ENCODE measurements at regions not wholly inside any gene's neighbourhood (a gene's known extent, or its start where the extent isn't known, plus 50 kb on each side); places are given as distances from the start of the nearest gene placed in this dataset.

DNA sequence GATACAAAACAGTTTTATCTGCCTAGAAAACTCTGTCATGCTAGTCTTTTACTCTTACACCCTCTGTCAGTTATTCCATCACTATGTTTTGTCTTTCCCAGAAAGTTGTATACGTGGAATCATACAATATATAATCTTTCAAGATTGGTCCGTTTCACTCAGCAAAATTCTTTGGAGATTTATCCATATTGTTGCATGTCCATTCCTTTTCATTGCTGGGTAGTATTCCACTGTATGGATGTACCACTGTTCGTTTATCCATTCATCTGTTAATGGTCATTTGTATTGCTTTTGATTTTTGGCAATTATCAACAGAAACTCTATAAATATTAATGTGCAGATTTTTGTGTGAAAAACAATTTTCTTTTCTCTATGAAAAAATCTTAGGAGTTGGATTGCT is 63.1 kb downstream of the GLUD2 start:
- H2BK120ac ChIP-seq (ENCODE audit: insufficient read depth, low read length, poor library complexity), result no peak overlapping the region
- H4K12ac ChIP-seq (ENCODE audit: low read depth, low read length), result no peak overlapping the region
- no peaks in the 10 kb centered on the region for H3K27me3 ChIP-seq (ENCODE audit: insufficient read depth, low read length)
- no peak overlapping the region for H3K4me3 ChIP-seq (ENCODE audit: low read depth, low read length)
- H3K9me3 ChIP-seq (ENCODE audit: insufficient read depth, low read depth, low read length), result no peaks in the 10 kb centered on the region
- H3K4me2 ChIP-seq (ENCODE audit: low read length), result no peak overlapping the region
- H4K91ac ChIP-seq (ENCODE audit: low read depth, low read length), result no peak overlapping the region
- H3K18ac ChIP-seq (ENCODE audit: low read length), result no peak overlapping the region
- H3K4me1 ChIP-seq (ENCODE audit: control insufficient read depth in 1 of 2, insufficient read depth in 2 of 2, low read length in 2 of 2), result no peaks in the 10 kb centered on the region
- H3K36me3 ChIP-seq (ENCODE audit: control insufficient read depth in 1 of 2, insufficient read depth in 2 of 2, low read length in 2 of 2), result no peaks in the 10 kb centered on the region
- no peak overlapping the region for H2AFZ ChIP-seq (ENCODE audit: insufficient read depth, low read length, poor library complexity)
- DNase-seq, result no peak
- H4K8ac ChIP-seq (ENCODE audit: low read depth, low read length), result no peak overlapping the region
- H3K14ac ChIP-seq (ENCODE audit: low read length), result no peak overlapping the region
- no peak overlapping the region for H3K4ac ChIP-seq (ENCODE audit: low read depth, low read length)
- no peak overlapping the region for H2BK12ac ChIP-seq (ENCODE audit: low read length)
- no peak overlapping the region for H2BK5ac ChIP-seq (ENCODE audit: low read depth, low read length, poor library complexity)
- H3K79me1 ChIP-seq (ENCODE audit: low read length), result no peaks in the 10 kb centered on the region
- no peaks in the 10 kb centered on the region for H3K79me2 ChIP-seq (ENCODE audit: control insufficient read depth, insufficient read depth, low read length, poor library complexity)
- H2AK5ac ChIP-seq (ENCODE audit: low read length), result no peak overlapping the region
- no CpG with 5 or more reads among the region's 3 CpGs for WGBS (ENCODE audit: extremely low coverage, insufficient coverage, insufficient read length)
- no peak overlapping the region for H3K23ac ChIP-seq (ENCODE audit: low read length)
- no peak overlapping the region for H3K9ac ChIP-seq (ENCODE audit: low read length)
- no peak overlapping the region for H3K27ac ChIP-seq (ENCODE audit: low read depth, low read length)

DNA sequence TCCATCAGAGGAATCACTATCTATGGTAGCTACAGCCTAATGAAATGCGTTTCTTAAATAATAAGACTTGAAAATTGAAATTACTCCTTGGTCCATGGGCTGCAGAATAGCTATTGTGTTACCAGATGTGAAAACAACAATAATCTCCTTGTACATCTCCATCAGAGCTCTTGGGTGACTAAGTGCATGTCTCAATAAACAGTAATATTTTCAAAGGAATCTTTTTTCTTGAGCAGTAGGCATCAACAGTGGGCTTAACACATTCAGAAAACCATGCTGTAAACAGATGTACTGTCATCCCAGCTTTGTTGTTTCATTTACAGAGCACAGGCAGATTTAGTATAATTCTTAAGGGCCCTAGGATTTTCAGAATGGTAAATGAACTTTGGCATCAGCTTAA is 67.3 kb downstream of the GLUD2 start:
- H2AFZ ChIP-seq (ENCODE audit: insufficient read depth, low read length, poor library complexity), result no peak overlapping the region
- H2BK5ac ChIP-seq (ENCODE audit: low read depth, low read length, poor library complexity), result no peak overlapping the region
- no peak overlapping the region for H4K8ac ChIP-seq (ENCODE audit: low read depth, low read length)
- H2AK5ac ChIP-seq (ENCODE audit: low read length), result no peak overlapping the region
- no peak for DNase-seq
- no peak overlapping the region for H3K4me2 ChIP-seq (ENCODE audit: low read length)
- no peak overlapping the region for H4K12ac ChIP-seq (ENCODE audit: low read depth, low read length)
- H3K27me3 ChIP-seq (ENCODE audit: insufficient read depth, low read length), result no peaks in the 10 kb centered on the region
- H3K9ac ChIP-seq (ENCODE audit: low read length), result no peak overlapping the region
- H3K36me3 ChIP-seq (ENCODE audit: control insufficient read depth in 1 of 2, insufficient read depth in 2 of 2, low read length in 2 of 2), result no peaks in the 10 kb centered on the region
- no peaks in the 10 kb centered on the region for H3K79me1 ChIP-seq (ENCODE audit: low read length)
- no peak overlapping the region for H2BK120ac ChIP-seq (ENCODE audit: insufficient read depth, low read length, poor library complexity)
- no peak overlapping the region for H3K4ac ChIP-seq (ENCODE audit: low read depth, low read length)
- H3K4me3 ChIP-seq (ENCODE audit: low read depth, low read length), result no peak overlapping the region
- no peaks in the 10 kb centered on the region for H3K79me2 ChIP-seq (ENCODE audit: control insufficient read depth, insufficient read depth, low read length, poor library complexity)
- no peak overlapping the region for H2BK12ac ChIP-seq (ENCODE audit: low read length)
- no peak overlapping the region for H4K91ac ChIP-seq (ENCODE audit: low read depth, low read length)
- H3K23ac ChIP-seq (ENCODE audit: low read length), result no peak overlapping the region
- no peaks in the 10 kb centered on the region for H3K4me1 ChIP-seq (ENCODE audit: control insufficient read depth in 1 of 2, insufficient read depth in 2 of 2, low read length in 2 of 2)
- no peaks in the 10 kb centered on the region for H3K9me3 ChIP-seq (ENCODE audit: insufficient read depth, low read depth, low read length)
- WGBS (ENCODE audit: extremely low coverage, insufficient coverage, insufficient read length), result no CpG with 5 or more reads among the region's 1 CpG
- no peak overlapping the region for H3K14ac ChIP-seq (ENCODE audit: low read length)
- H3K18ac ChIP-seq (ENCODE audit: low read length), result no peak overlapping the region
- no peak overlapping the region for H3K27ac ChIP-seq (ENCODE audit: low read depth, low read length)

DNA sequence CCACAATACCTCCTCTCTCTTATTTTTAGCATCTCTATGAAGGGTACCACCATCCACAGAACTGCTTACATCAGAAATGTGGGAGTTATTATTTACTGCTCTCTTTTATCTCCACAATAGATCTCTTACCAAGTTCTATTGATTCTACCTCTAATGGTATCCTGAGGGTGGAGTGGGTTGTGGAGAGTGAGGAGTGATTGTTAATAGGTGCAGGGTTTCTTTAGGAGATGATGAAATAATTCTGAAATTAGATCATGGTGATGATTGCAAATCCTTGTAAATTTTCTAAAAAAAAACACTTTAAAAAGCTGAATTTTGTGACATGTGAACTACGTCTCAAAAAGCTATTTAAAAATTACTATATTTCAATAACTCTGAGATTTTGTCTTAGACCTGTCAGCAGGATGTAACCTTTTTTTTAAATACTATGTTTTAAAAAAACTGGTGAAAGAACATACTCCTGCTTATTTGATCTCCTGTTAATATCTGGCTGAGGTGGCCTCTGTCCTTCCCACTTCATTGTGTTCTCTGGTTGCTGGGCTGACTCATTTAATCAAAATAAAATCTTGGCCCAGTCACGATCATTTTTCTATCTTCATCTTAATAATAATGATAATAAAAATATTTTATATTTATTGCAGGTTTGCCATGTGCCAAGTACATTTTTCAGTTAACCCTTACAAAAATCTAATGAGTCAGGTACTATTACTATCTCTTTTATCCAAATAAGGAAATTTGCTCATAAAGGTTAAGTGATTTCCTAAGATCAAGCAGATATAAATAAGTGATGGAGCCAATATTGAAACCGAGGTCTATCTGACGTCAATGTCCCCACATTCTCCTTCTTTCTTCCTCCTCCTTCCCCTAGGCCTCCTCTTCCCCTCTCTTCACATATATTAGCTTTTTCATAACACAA is 73.5 kb downstream of the GLUD2 start:
- no peaks in the 10 kb centered on the region for H3K79me1 ChIP-seq (ENCODE audit: low read length)
- H2BK120ac ChIP-seq (ENCODE audit: insufficient read depth, low read length, poor library complexity), result no peak overlapping the region
- H3K18ac ChIP-seq (ENCODE audit: low read length), result no peak overlapping the region
- H4K8ac ChIP-seq (ENCODE audit: low read depth, low read length), result no peak overlapping the region
- no peak overlapping the region for H3K4ac ChIP-seq (ENCODE audit: low read depth, low read length)
- H2BK5ac ChIP-seq (ENCODE audit: low read depth, low read length, poor library complexity), result no peak overlapping the region
- DNase-seq, result no peak
- H3K23ac ChIP-seq (ENCODE audit: low read length), result no peak overlapping the region
- H2BK12ac ChIP-seq (ENCODE audit: low read length), result no peak overlapping the region
- H3K9me3 ChIP-seq (ENCODE audit: insufficient read depth, low read depth, low read length), result no peaks in the 10 kb centered on the region
- no peak overlapping the region for H3K27ac ChIP-seq (ENCODE audit: low read depth, low read length)
- H3K79me2 ChIP-seq (ENCODE audit: control insufficient read depth, insufficient read depth, low read length, poor library complexity), result no peaks in the 10 kb centered on the region
- no peak overlapping the region for H2AK5ac ChIP-seq (ENCODE audit: low read length)
- no peaks in the 10 kb centered on the region for H3K36me3 ChIP-seq (ENCODE audit: control insufficient read depth in 1 of 2, insufficient read depth in 2 of 2, low read length in 2 of 2)
- no peak overlapping the region for H3K4me2 ChIP-seq (ENCODE audit: low read length)
- H4K12ac ChIP-seq (ENCODE audit: low read depth, low read length), result no peak overlapping the region
- no peak overlapping the region for H3K9ac ChIP-seq (ENCODE audit: low read length)
- no peak overlapping the region for H3K14ac ChIP-seq (ENCODE audit: low read length)
- no CpG with 5 or more reads among the region's 4 CpGs for WGBS (ENCODE audit: extremely low coverage, insufficient coverage, insufficient read length)
- no peak overlapping the region for H4K91ac ChIP-seq (ENCODE audit: low read depth, low read length)
- H3K4me3 ChIP-seq (ENCODE audit: low read depth, low read length), result no peak overlapping the region
- no peaks in the 10 kb centered on the region for H3K27me3 ChIP-seq (ENCODE audit: insufficient read depth, low read length)
- no peaks in the 10 kb centered on the region for H3K4me1 ChIP-seq (ENCODE audit: control insufficient read depth in 1 of 2, insufficient read depth in 2 of 2, low read length in 2 of 2)
- H2AFZ ChIP-seq (ENCODE audit: insufficient read depth, low read length, poor library complexity), result no peak overlapping the region

- Histone ChIP-seq H2AK5ac (ENCODE audit: low read length) (no peak overlapping the region), H3K9ac (ENCODE audit: low read length) (no peak overlapping the region), H4K8ac (ENCODE audit: low read depth, low read length) (no peak overlapping the region), H2BK12ac (ENCODE audit: low read length) (no peak overlapping the region), H3K79me1 (ENCODE audit: low read length) (no peaks in the 10 kb centered on the region), H3K36me3 (ENCODE audit: control insufficient read depth in 1 of 2, insufficient read depth in 2 of 2, low read length in 2 of 2) (no peaks in the 10 kb centered on the region), H3K14ac (ENCODE audit: low read length) (no peak overlapping the region), H3K9me3 (ENCODE audit: insufficient read depth, low read depth, low read length) (no peaks in the 10 kb centered on the region), H3K18ac (ENCODE audit: low read length) (no peak overlapping the region), H3K27me3 (ENCODE audit: insufficient read depth, low read length) (no peaks in the 10 kb centered on the region), H3K27ac (ENCODE audit: low read depth, low read length) (no peak overlapping the region), H3K4ac (ENCODE audit: low read depth, low read length) (no peak overlapping the region), H2AFZ (ENCODE audit: insufficient read depth, low read length, poor library complexity) (no peak overlapping the region), H4K91ac (ENCODE audit: low read depth, low read length) (no peak overlapping the region), H4K12ac (ENCODE audit: low read depth, low read length) (no peak overlapping the region), H2BK120ac (ENCODE audit: insufficient read depth, low read length, poor library complexity) (no peak overlapping the region), H3K4me1 (ENCODE audit: control insufficient read depth in 1 of 2, insufficient read depth in 2 of 2, low read length in 2 of 2) (no peaks in the 10 kb centered on the region), H3K23ac (ENCODE audit: low read length) (no peak overlapping the region), H3K4me2 (ENCODE audit: low read length) (no peak overlapping the region), H3K79me2 (ENCODE audit: control insufficient read depth, insufficient read depth, low read length, poor library complexity) (no peaks in the 10 kb centered on the region), H3K4me3 (ENCODE audit: low read depth, low read length) (no peak overlapping the region), H2BK5ac (ENCODE audit: low read depth, low read length, poor library complexity) (no peak overlapping the region)
- DNase-seq, result no peak
- no CpG with 5 or more reads among the region's 3 CpGs for WGBS (ENCODE audit: extremely low coverage, insufficient coverage, insufficient read length)
Measured at GRCh38 chrX:121122332-121122731, 74.9 kb downstream of the GLUD2 start.
